GM12872 (cell line): ENCODE measurements at regions not wholly inside any gene's neighbourhood (a gene's known extent, or its start where the extent isn't known, plus 50 kb on each side); places are given as distances from the start of the nearest gene placed in this dataset.

ENCODE experiments used
- TF ChIP-seq, protein P1 (sequence below): IDR thresholded peaks from 3 replicates; pipeline ENCODE4 v1.5.1; 2011; ENCODE audit warnings: low read depth, mild to moderate bottlenecking, low read length, moderate library complexity; ENCODE audit not compliant: insufficient read depth

GRCh38 chr16:80341263-80341662 is 199.5 kb upstream of the DYNLRB2 start:
- TF ChIP-seq, protein P1, sequence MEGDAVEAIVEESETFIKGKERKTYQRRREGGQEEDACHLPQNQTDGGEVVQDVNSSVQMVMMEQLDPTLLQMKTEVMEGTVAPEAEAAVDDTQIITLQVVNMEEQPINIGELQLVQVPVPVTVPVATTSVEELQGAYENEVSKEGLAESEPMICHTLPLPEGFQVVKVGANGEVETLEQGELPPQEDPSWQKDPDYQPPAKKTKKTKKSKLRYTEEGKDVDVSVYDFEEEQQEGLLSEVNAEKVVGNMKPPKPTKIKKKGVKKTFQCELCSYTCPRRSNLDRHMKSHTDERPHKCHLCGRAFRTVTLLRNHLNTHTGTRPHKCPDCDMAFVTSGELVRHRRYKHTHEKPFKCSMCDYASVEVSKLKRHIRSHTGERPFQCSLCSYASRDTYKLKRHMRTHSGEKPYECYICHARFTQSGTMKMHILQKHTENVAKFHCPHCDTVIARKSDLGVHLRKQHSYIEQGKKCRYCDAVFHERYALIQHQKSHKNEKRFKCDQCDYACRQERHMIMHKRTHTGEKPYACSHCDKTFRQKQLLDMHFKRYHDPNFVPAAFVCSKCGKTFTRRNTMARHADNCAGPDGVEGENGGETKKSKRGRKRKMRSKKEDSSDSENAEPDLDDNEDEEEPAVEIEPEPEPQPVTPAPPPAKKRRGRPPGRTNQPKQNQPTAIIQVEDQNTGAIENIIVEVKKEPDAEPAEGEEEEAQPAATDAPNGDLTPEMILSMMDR: 0 out of 3 replicates have a peak, but pooled peaks have one; percentile 22

DNA sequence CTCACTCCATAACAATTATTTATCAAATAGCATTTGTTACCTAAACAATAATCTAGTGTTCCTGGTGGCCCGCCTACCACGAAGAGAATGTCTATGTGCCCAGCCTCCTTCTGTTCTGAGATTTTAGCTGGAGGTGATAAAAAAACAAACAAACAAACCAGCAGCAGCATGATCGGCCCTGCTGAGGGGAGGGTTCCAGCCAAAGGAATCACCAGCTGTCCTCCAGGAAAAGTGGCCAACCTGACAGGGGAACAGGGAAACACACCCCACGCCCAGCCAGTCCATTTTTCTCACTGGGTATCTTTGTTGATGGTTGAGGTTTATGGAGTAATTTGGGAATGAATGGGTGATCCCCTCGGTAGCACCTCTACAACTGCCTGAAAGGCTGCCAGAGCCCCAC is 203.0 kb upstream of the DYNLRB2 start:
- TF ChIP-seq, protein P1: no peak

- TF ChIP-seq, protein P1: no peak
Observed at GRCh38 chr16:80330803-80331202, 210.0 kb upstream of the DYNLRB2 start.

- TF ChIP-seq, protein P1: no peak
Observed at GRCh38 chr16:80330150-80330549, 210.6 kb upstream of the DYNLRB2 start.

- TF ChIP-seq, protein P1: no peak
Observed at GRCh38 chr16:80327740-80328139, 213.1 kb upstream of the DYNLRB2 start.

DNA sequence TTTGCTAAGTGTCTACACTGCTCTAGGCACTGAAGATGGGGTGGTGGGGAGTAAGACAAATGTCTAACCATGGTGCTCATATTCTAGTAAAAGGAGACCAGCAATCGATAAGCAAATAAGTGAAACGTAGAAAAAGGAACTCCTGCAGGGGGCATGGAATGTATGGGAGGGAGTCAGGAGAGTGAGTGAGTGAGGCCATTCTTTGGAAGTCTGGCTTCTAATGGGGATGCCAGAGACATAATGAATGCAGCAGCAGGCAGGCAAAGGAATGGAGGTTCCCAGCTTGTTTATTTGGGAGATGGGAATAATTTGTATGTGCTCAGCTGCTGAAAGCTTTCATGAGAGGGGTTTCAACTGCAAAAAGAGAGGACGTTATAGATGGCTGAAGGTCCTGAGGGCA is 216.4 kb upstream of the DYNLRB2 start:
- TF ChIP-seq, protein P1: no peak

- TF ChIP-seq, protein P1: no peak
Observed at GRCh38 chr16:80323808-80324195, 217.0 kb upstream of the DYNLRB2 start.
